ENCODE measurements at regions not wholly inside any gene's neighbourhood (a gene's known extent, or its start where the extent isn't known, plus 50 kb on each side); places are given as distances from the start of the nearest gene placed in this dataset.
"Not testable (repeated sequence)": the region's sequence is repeated elsewhere in the genome, so short reads cannot be mapped to it uniquely, and the experiment has no call there.

- DNase-seq (ENCODE audit: low spot score), result peak; percentile 80
These were observed 58.7 kb downstream of the EDN1 start for GRCh38 chr6:12348530-12349511.

GRCh38 chr6:12350644-12351170 is 60.5 kb downstream of the EDN1 start:
- DNase-seq (ENCODE audit: low spot score), result no peak

GRCh38 chr6:12351672-12352071 is 61.5 kb downstream of the EDN1 start:
- no peak for DNase-seq (ENCODE audit: low spot score)

GRCh38 chr6:12353731-12354130 is 63.6 kb downstream of the EDN1 start:
- DNase-seq (ENCODE audit: low spot score), result no peak

GRCh38 chr6:12354499-12354898 is 64.3 kb downstream of the EDN1 start:
- DNase-seq (ENCODE audit: low spot score), result peak; percentile 70

- no peak for DNase-seq (ENCODE audit: low spot score)
These were observed 65.2 kb downstream of the EDN1 start for GRCh38 chr6:12355354-12355753.

GRCh38 chr6:12356431-12356830 is 66.3 kb downstream of the EDN1 start:
- DNase-seq (ENCODE audit: low spot score), result no peak

GRCh38 chr6:12356983-12357972 is 67.1 kb downstream of the EDN1 start:
- peak; percentile 72 for DNase-seq (ENCODE audit: low spot score)

GRCh38 chr6:12359036-12359435 is 68.9 kb downstream of the EDN1 start:
- DNase-seq (ENCODE audit: low spot score), result no peak

GRCh38 chr6:12361042-12361765 is 71.0 kb downstream of the EDN1 start:
- no peak for DNase-seq (ENCODE audit: low spot score)

GRCh38 chr6:12363277-12363650 is 73.1 kb downstream of the EDN1 start:
- DNase-seq (ENCODE audit: low spot score), result not testable (repeated sequence)

- DNase-seq (ENCODE audit: low spot score), result no peak
These were observed 73.7 kb downstream of the EDN1 start for GRCh38 chr6:12363651-12364381.

GRCh38 chr6:12364621-12365020 is 74.5 kb downstream of the EDN1 start:
- DNase-seq (ENCODE audit: low spot score), result no peak

- no peak for DNase-seq (ENCODE audit: low spot score)
These were observed 76.6 kb downstream of the EDN1 start for GRCh38 chr6:12366731-12367130.

- DNase-seq (ENCODE audit: low spot score), result no peak
These were observed 77.3 kb downstream of the EDN1 start for GRCh38 chr6:12367412-12367811.

GRCh38 chr6:12369355-12369754 is 79.2 kb downstream of the EDN1 start:
- DNase-seq (ENCODE audit: low spot score), result no peak

GRCh38 chr6:12369781-12370262 is 79.7 kb downstream of the EDN1 start:
- no peak for DNase-seq (ENCODE audit: low spot score)

GRCh38 chr6:12371151-12371550 is 81.0 kb downstream of the EDN1 start:
- no peak for DNase-seq (ENCODE audit: low spot score)

- no peak for DNase-seq (ENCODE audit: low spot score)
These were observed 81.5 kb downstream of the EDN1 start for GRCh38 chr6:12371641-12372146.

GRCh38 chr6:12379181-12379580 is 89.0 kb downstream of the EDN1 start:
- DNase-seq (ENCODE audit: low spot score), result no peak

GRCh38 chr6:12381587-12381986 is 91.4 kb downstream of the EDN1 start:
- peak; percentile 45 for DNase-seq (ENCODE audit: low spot score)
